HepG2 (cell line): ENCODE measurements at regions not wholly inside any gene's neighbourhood (a gene's known extent, or its start where the extent isn't known, plus 50 kb on each side); places are given as distances from the start of the nearest gene placed in this dataset.
A peak's percentile ranks its signal among the peaks of the same experiment; 100 is the strongest.

Source experiments
- FOXA3 ChIP-seq: IDR thresholded peaks from 2 replicates; pipeline ENCODE4 v1.6.1; 2016; ENCODE audit warnings: missing genetic modification reagents, missing compliant biosample characterization
- GFI1 ChIP-seq: sonication (generic); formaldehyde crosslinking; IDR thresholded peaks from 2 replicates; pipeline ENCODE4 v1.5.0; 2020; ENCODE audit warnings: missing genetic modification reagents, mild to moderate bottlenecking, borderline replicate concordance
- IRF2 ChIP-seq: IDR thresholded peaks from 2 replicates; pipeline ENCODE4 v1.6.1; 2018; ENCODE audit warnings: missing genetic modification reagents, missing compliant biosample characterization
- JARID2 ChIP-seq: sonication (generic); formaldehyde crosslinking; IDR thresholded peaks from 2 replicates; pipeline ENCODE4 v1.8.1; 2023; ENCODE audit warnings: missing genetic modification reagents, inconsistent platforms; ENCODE audit not compliant: insufficient replicate concordance
- KAT7 ChIP-seq: IDR thresholded peaks from 2 replicates; pipeline ENCODE4 v1.6.1; 2018; ENCODE audit warnings: borderline replicate concordance, missing compliant biosample characterization
- KLF15 ChIP-seq: sonication (generic); formaldehyde crosslinking; IDR thresholded peaks from 2 replicates; pipeline ENCODE4 v1.8.1; 2023; ENCODE audit warnings: borderline replicate concordance, mild to moderate bottlenecking, inconsistent platforms, missing genetic modification reagents, mixed read lengths
- KMT2A ChIP-seq: sonication (generic); formaldehyde crosslinking; IDR thresholded peaks from 2 replicates; pipeline ENCODE4 v1.4.0; 2020; ENCODE audit warnings: missing genetic modification reagents
- PAWR ChIP-seq: sonication (generic); formaldehyde crosslinking; IDR thresholded peaks from 2 replicates; pipeline ENCODE4 v1.4.0; 2020; ENCODE audit warnings: missing genetic modification reagents, mild to moderate bottlenecking, borderline replicate concordance
- RBAK ChIP-seq: sonication (generic); formaldehyde crosslinking; IDR thresholded peaks from 2 replicates; pipeline ENCODE4 v1.5.1; 2020; ENCODE audit warnings: mild to moderate bottlenecking, missing genetic modification reagents
- SRF ChIP-seq: IDR thresholded peaks from 2 replicates; pipeline ENCODE4 v1.6.1; 2011; ENCODE audit warnings: mild to moderate bottlenecking, low read depth, low read length, moderate library complexity
- TOE1 ChIP-seq: sonication (generic); formaldehyde crosslinking; IDR thresholded peaks from 2 replicates; pipeline ENCODE4 v1.4.0; 2020; ENCODE audit warnings: mild to moderate bottlenecking, missing genetic modification reagents
- ZNF136 ChIP-seq: sonication (generic); formaldehyde crosslinking; IDR thresholded peaks from 2 replicates; pipeline ENCODE4 v1.8.1; 2022; ENCODE audit warnings: low read depth, mild to moderate bottlenecking, moderate library complexity, missing genetic modification reagents
- ZNF547 ChIP-seq: sonication (generic); formaldehyde crosslinking; IDR thresholded peaks from 2 replicates; pipeline ENCODE4 v1.5.1; 2020; ENCODE audit warnings: mild to moderate bottlenecking, missing genetic modification reagents
- ZNF674 ChIP-seq: sonication (generic); formaldehyde crosslinking; IDR thresholded peaks from 2 replicates; pipeline ENCODE4 v1.5.0; 2020; ENCODE audit warnings: low read depth, mild to moderate bottlenecking, missing genetic modification reagents
- ZNF841 ChIP-seq: sonication (generic); formaldehyde crosslinking; IDR thresholded peaks from 2 replicates; pipeline ENCODE4 v1.8.1; 2023; ENCODE audit warnings: missing genetic modification reagents, borderline replicate concordance
- TF ChIP-seq, protein P1 (sequence below): sonication (generic); formaldehyde crosslinking; IDR thresholded peaks from 2 replicates; pipeline ENCODE4 v1.4.0; 2020; ENCODE audit warnings: mild to moderate bottlenecking, missing genetic modification reagents
- TF ChIP-seq, protein P2 (sequence below): IDR thresholded peaks from 2 replicates; pipeline ENCODE4 v1.6.1; 2016; ENCODE audit warnings: missing compliant biosample characterization, missing genetic modification reagents, borderline replicate concordance
- TF ChIP-seq, protein P3 (sequence below): sonication (generic); formaldehyde crosslinking; IDR thresholded peaks from 2 replicates; pipeline ENCODE4 v1.9.0; 2021; ENCODE audit warnings: missing genetic modification reagents, borderline replicate concordance

DNA sequence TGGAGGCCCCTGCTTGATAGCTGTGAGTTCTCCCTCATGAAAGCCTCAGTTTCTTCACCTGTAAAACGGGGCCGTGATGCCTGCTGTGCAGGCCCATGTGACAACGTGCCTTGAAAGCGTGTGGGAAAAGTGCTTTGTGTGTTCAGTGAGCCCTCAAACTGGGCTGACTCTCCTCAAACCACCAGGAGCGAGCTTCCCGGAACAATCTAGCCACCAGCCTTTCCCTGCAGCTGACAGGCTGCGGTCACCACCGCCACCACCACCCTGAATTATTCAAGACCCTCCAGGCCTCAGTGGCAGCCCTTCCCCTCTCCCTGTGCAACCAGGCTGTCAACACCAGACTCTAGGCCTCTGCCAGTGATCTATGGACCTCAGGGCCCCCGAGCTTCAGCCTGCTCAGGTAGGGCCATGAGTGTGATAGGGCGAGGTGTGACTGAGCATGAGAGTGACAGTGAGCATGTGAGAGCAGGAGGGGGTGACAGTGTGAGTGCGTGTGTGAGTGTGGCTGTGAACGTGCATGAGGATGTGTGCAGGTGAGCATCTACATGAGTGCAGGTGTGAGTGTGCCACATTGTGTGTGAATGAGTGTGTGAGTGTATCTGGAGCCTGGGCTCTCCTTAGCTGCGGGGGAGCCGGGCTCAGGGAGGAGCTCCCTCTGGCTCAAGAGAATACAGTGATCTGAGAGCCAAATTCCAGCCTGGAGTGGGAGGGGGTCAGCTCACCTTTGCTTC is 53.3 kb upstream of the PSD2 start (continued):
- TF ChIP-seq, protein P1, sequence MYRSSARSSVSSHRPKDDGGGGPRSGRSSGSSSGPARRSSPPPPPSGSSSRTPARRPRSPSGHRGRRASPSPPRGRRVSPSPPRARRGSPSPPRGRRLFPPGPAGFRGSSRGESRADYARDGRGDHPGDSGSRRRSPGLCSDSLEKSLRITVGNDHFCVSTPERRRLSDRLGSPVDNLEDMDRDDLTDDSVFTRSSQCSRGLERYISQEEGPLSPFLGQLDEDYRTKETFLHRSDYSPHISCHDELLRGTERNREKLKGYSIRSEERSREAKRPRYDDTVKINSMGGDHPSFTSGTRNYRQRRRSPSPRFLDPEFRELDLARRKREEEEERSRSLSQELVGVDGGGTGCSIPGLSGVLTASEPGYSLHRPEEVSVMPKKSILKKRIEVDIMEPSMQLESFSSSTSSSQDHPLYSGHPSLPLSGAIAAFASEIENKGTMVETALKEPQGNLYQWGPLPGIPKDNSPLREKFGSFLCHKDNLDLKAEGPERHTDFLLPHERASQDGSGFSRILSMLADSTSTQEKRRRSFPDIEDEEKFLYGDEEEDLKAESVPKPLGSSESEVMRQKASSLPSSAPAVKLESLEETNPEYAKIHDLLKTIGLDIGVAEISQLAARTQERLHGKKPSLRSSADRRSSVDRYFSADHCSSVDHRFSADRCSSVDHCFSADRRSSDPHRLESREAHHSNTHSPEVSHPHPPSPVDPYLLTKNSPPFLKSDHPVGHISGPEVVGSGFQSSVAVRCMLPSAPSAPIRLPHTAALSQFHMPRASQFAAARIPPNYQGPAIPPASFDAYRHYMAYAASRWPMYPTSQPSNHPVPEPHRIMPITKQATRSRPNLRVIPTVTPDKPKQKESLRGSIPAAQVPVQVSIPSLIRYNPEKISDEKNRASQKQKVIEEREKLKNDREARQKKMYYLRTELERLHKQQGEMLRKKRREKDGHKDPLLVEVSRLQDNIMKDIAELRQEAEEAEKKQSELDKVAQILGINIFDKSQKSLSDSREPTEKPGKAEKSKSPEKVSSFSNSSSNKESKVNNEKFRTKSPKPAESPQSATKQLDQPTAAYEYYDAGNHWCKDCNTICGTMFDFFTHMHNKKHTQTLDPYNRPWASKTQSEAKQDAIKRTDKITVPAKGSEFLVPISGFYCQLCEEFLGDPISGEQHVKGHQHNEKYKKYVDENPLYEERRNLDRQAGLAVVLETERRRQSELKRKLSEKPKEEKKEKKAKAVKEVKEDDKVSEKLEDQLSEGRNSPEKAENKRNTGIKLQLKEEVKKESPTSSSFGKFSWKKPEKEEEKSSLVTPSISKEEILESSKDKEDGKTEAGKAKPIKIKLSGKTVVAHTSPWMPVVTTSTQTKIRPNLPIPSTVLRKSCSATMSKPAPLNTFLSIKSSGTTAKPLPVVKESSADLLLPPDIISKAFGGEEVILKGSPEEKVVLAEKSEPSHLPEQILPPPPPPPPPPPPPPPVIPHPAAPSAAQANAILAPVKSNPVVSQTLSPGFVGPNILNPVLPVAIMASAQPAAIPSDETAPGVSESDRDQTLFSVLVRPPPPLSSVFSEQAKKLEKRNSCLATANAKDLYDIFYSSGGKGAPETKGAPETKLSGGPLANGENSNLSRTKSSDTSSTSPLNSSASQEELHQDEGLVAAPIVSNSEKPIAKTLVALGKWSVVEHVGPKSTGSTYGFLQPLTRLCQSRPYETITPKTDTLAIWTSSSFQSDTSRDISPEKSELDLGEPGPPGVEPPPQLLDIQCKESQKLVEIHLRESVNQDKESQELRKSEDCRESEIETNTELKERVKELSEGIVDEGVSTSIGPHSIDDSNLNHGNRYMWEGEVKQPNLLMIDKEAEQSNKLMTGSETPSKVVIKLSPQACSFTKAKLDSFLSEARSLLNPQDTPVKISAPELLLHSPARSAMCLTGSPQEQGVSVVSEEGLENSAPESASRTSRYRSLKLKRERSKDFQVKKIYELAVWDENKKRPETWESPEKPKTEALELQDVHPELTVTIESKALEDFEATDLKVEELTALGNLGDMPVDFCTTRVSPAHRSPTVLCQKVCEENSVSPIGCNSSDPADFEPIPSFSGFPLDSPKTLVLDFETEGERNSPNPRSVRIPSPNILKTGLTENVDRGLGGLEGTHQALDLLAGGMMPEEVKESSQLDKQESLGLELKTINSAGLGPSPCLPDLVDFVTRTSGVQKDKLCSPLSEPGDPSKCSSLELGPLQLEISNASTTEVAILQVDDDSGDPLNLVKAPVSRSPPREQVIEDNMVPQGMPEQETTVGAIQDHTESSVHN, result no peak
- peak; percentile 61 for TF ChIP-seq FOXA3 (CRISPR knock-in tag)
- TF ChIP-seq, protein P2, sequence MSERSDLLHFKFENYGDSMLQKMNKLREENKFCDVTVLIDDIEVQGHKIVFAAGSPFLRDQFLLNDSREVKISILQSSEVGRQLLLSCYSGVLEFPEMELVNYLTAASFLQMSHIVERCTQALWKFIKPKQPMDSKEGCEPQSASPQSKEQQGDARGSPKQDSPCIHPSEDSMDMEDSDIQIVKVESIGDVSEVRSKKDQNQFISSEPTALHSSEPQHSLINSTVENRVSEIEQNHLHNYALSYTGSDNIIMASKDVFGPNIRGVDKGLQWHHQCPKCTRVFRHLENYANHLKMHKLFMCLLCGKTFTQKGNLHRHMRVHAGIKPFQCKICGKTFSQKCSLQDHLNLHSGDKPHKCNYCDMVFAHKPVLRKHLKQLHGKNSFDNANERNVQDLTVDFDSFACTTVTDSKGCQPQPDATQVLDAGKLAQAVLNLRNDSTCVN (CRISPR knock-in tag), result peak; percentile 25; the same call in 1 of the 2 replicates
- TF ChIP-seq KLF15 (CRISPR knock-in tag), result no peak
- TF ChIP-seq KMT2A (CRISPR knock-in tag), result no peak
- no peak for TF ChIP-seq ZNF841
- no peak for TF ChIP-seq ZNF674 (CRISPR knock-in tag)
- TF ChIP-seq KAT7 (CRISPR knock-in tag), result peak; percentile 1; the same call in 1 of the 2 replicates
- TF ChIP-seq TOE1 (CRISPR knock-in tag), result no peak
- no peak for TF ChIP-seq SRF
- no peak for TF ChIP-seq RBAK (CRISPR knock-in tag)
- peak; percentile 67; the same call in 1 of the 2 replicates for TF ChIP-seq ZNF547 (CRISPR knock-in tag)
- no peak for TF ChIP-seq ZNF136 (CRISPR knock-in tag)
- no peak for TF ChIP-seq GFI1 (CRISPR knock-in tag)
- TF ChIP-seq PAWR (CRISPR knock-in tag), result no peak
- TF ChIP-seq JARID2 (CRISPR knock-in tag), result no peak
- TF ChIP-seq, protein P3, sequence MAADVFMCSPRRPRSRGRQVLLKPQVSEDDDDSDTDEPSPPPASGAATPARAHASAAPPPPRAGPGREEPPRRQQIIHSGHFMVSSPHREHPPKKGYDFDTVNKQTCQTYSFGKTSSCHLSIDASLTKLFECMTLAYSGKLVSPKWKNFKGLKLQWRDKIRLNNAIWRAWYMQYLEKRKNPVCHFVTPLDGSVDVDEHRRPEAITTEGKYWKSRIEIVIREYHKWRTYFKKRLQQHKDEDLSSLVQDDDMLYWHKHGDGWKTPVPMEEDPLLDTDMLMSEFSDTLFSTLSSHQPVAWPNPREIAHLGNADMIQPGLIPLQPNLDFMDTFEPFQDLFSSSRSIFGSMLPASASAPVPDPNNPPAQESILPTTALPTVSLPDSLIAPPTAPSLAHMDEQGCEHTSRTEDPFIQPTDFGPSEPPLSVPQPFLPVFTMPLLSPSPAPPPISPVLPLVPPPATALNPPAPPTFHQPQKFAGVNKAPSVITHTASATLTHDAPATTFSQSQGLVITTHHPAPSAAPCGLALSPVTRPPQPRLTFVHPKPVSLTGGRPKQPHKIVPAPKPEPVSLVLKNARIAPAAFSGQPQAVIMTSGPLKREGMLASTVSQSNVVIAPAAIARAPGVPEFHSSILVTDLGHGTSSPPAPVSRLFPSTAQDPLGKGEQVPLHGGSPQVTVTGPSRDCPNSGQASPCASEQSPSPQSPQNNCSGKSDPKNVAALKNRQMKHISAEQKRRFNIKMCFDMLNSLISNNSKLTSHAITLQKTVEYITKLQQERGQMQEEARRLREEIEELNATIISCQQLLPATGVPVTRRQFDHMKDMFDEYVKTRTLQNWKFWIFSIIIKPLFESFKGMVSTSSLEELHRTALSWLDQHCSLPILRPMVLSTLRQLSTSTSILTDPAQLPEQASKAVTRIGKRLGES (CRISPR knock-in tag), result no peak
- no peak for TF ChIP-seq IRF2
